ENCODE measurements at regions not wholly inside any gene's neighbourhood (a gene's known extent, or its start where the extent isn't known, plus 50 kb on each side); places are given as distances from the start of the nearest gene placed in this dataset.

- Mint-ChIP-seq H3K27me3 (peaks cover 0 to 7% (median under 1%) of the 10 kb centered on the region in 5 donors), H3K4me1 (no peaks in the 10 kb centered on the region), H3K36me3 (no peaks in the 10 kb centered on the region), H3K4me3 (no peak overlapping the region), H3K27ac (no peak overlapping the region), H3K9me3 (peaks cover 0 to 5% (median 0%) of the 10 kb centered on the region in 11 donors)
- H3K9me3 ChIP-seq (ENCODE audit: control insufficient read depth in 2 of 3, low read length in 3 of 3) = no peaks in the 10 kb centered on the region
- CTCF ChIA-PET = no interaction called here
- POLR2A ChIA-PET = no interaction called here
- ATAC-seq = no peak
- H3K27ac ChIP-seq (ENCODE audit: low read depth, low read length) = no peak overlapping the region
- intact Hi-C loops (cut with micrococcal nuclease) = no loop called here
- DNase-seq = no peak
- H3K4me3 ChIP-seq (ENCODE audit: low read length) = no peak overlapping the region
- H3K36me3 ChIP-seq (ENCODE audit: control insufficient read depth in 2 of 3, insufficient read depth in 3 of 3, low read length in 3 of 3) = no peaks in the 10 kb centered on the region
- no peaks in the 10 kb centered on the region for H3K27me3 ChIP-seq (ENCODE audit: control insufficient read depth in 2 of 2, insufficient read depth in 2 of 2, low read length in 2 of 2)
- no peaks in the 10 kb centered on the region for H3K4me1 ChIP-seq (ENCODE audit: control insufficient read depth in 2 of 2, insufficient read depth in 2 of 2, low read length in 2 of 2)
These were observed 612.6 kb downstream of the GALR1 start for GRCh38 chr18:77862066-77862757.

DNA sequence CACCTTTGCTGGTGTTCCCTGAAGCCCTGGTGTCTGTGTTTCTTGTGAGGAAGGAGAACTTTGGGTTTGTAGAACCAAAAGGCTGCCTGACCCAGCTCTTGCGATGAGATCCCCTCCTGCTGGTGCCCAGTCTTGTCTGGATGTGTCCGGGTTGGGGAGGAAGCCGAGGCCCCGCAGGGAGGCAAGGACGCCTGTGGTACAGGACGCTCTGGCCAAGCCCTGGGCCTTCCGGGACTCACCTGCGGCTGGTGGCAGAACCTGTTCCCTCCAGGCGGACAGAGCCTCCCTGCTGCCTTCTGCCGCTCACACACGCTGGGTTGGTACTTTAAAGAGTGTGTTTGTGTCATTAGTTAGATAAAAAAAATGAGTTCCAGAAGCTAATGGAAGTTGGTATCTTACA, 616.2 kb downstream of the GALR1 start:
- Mint-ChIP-seq H3K27ac (no peak overlapping the region), H3K27me3 (peaks cover 0 to 21% (median 5%) of the 10 kb centered on the region in 5 donors), H3K4me1 (peaks cover 0 to 2% (median 0%) of the 10 kb centered on the region in 7 donors), H3K9me3 (peaks cover 0 to 7% (median 0%) of the 10 kb centered on the region in 11 donors), H3K36me3 (no peaks in the 10 kb centered on the region), H3K4me3 (no peak overlapping the region)
- POLR2A ChIA-PET = no interaction called here
- Histone ChIP-seq H3K27me3 (ENCODE audit: control insufficient read depth in 2 of 2, insufficient read depth in 2 of 2, low read length in 2 of 2) (no peaks in the 10 kb centered on the region), H3K9me3 (ENCODE audit: control insufficient read depth in 2 of 3, low read length in 3 of 3) (no peaks in the 10 kb centered on the region), H3K36me3 (ENCODE audit: control insufficient read depth in 2 of 3, insufficient read depth in 3 of 3, low read length in 3 of 3) (no peaks in the 10 kb centered on the region), H3K4me3 (ENCODE audit: low read length) (no peak overlapping the region), H3K4me1 (ENCODE audit: control insufficient read depth in 2 of 2, insufficient read depth in 2 of 2, low read length in 2 of 2) (no peaks in the 10 kb centered on the region), H3K27ac (ENCODE audit: low read depth, low read length) (no peak overlapping the region)
- DNase-seq (no peak), ATAC-seq (no peak)
- CTCF ChIA-PET = no interaction called here
- intact Hi-C loops (cut with micrococcal nuclease) = no loop called here

DNA sequence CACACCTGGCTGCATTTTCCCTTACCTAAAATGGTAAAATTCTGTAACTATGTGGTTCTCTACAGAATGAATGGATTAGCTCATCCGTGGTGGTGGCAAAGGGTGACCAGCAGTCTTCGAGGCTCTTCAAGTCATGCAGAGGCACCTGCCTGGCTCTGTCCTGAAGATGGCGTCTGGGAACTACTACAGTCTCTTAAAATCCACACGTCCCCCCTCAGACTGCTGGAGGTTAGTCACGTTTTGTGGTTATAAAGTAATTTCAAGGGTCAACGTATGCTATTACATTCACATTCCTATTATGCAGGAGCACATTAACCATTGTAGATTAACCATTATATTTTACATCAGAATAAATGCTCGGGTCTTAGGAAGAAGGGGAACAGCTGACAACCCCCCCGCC, 616.7 kb downstream of the GALR1 start:
- Histone ChIP-seq H3K27me3 (ENCODE audit: control insufficient read depth in 2 of 2, insufficient read depth in 2 of 2, low read length in 2 of 2) (no peaks in the 10 kb centered on the region), H3K27ac (ENCODE audit: low read depth, low read length) (no peak overlapping the region), H3K36me3 (ENCODE audit: control insufficient read depth in 2 of 3, insufficient read depth in 3 of 3, low read length in 3 of 3) (no peaks in the 10 kb centered on the region), H3K9me3 (ENCODE audit: control insufficient read depth in 2 of 3, low read length in 3 of 3) (no peaks in the 10 kb centered on the region), H3K4me1 (ENCODE audit: control insufficient read depth in 2 of 2, insufficient read depth in 2 of 2, low read length in 2 of 2) (no peaks in the 10 kb centered on the region), H3K4me3 (ENCODE audit: low read length) (no peak overlapping the region)
- ChIA-PET POLR2A (no interaction called here), CTCF (no interaction called here)
- H3K27me3 Mint-ChIP-seq = peaks cover 0 to 25% (median 7%) of the 10 kb centered on the region in 5 donors
- no peaks in the 10 kb centered on the region for H3K36me3 Mint-ChIP-seq
- H3K9me3 Mint-ChIP-seq = peaks cover 0 to 7% (median 0%) of the 10 kb centered on the region in 11 donors
- DNase-seq (no peak), ATAC-seq (no peak)
- no peak overlapping the region for H3K27ac Mint-ChIP-seq
- H3K4me3 Mint-ChIP-seq = no peak overlapping the region
- H3K4me1 Mint-ChIP-seq = peaks cover 0 to 2% (median 0%) of the 10 kb centered on the region in 7 donors
- intact Hi-C loops (cut with micrococcal nuclease) = no loop called here

DNA sequence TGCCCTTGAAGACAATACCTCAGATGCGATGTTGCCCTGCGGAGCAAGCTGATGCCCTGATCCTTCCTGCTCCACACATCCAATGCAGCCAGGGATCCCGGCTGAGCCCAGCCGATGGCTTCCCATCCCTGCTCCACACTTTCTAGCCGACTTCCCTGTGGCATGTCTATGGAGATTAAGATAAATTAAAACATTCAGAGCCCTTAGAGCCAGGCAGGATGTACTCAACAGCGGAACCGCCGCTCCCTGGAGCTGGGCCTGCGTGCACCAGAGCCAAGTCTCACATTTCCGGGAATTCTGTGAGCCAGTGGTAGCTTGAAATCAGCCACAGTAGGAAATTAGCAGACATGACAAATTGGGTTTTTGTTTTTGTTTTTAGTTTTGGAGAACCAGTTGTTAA, 620.6 kb downstream of the GALR1 start:
- ATAC-seq (no peak), DNase-seq (no peak)
- Mint-ChIP-seq H3K36me3 (no peaks in the 10 kb centered on the region), H3K27me3 (peaks cover 0 to 47% (median 9%) of the 10 kb centered on the region in 5 donors), H3K4me1 (peaks cover 0 to 2% (median 0%) of the 10 kb centered on the region in 7 donors), H3K4me3 (no peak overlapping the region), H3K27ac (no peak overlapping the region), H3K9me3 (peaks cover 0 to 2% (median 0%) of the 10 kb centered on the region in 11 donors)
- Histone ChIP-seq H3K27me3 (ENCODE audit: control insufficient read depth in 2 of 2, insufficient read depth in 2 of 2, low read length in 2 of 2) (no peaks in the 10 kb centered on the region), H3K9me3 (ENCODE audit: control insufficient read depth in 2 of 3, low read length in 3 of 3) (no peaks in the 10 kb centered on the region), H3K4me1 (ENCODE audit: control insufficient read depth in 2 of 2, insufficient read depth in 2 of 2, low read length in 2 of 2) (no peaks in the 10 kb centered on the region), H3K27ac (ENCODE audit: low read depth, low read length) (no peak overlapping the region), H3K4me3 (ENCODE audit: low read length) (no peak overlapping the region), H3K36me3 (ENCODE audit: control insufficient read depth in 2 of 3, insufficient read depth in 3 of 3, low read length in 3 of 3) (no peaks in the 10 kb centered on the region)
- intact Hi-C loops (cut with micrococcal nuclease) = no loop called here
- ChIA-PET CTCF (no interaction called here), POLR2A (no interaction called here)

DNA sequence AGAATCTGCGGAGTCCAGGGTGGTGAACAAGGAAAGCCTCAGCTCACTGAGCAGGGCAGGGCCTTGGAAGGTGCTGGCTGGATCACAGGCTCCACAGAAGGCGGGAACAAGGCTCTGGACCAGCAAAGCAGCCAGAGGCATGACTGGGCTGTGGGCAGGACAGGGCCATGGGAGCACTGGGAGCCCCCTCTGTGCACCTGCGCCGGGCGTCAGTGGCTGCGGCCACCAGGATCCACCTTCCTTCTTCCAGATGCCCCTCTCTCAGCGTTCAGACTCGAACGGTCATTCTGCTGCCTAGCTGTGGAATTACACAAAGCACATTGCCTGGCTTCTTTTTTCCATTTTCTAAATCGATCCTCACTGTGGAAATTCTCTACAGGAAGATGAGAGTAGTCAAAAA, 621.2 kb downstream of the GALR1 start:
- Mint-ChIP-seq H3K4me1 (peaks cover 0 to 2% (median 0%) of the 10 kb centered on the region in 7 donors), H3K27ac (no peak overlapping the region), H3K36me3 (no peaks in the 10 kb centered on the region), H3K27me3 (peaks cover 0 to 51% (median 11%) of the 10 kb centered on the region in 5 donors), H3K4me3 (no peak overlapping the region), H3K9me3 (peaks cover 0 to 2% (median 0%) of the 10 kb centered on the region in 11 donors)
- intact Hi-C loops (cut with micrococcal nuclease) = no loop called here
- ChIA-PET CTCF (no interaction called here), POLR2A (no interaction called here)
- Histone ChIP-seq H3K27ac (ENCODE audit: low read depth, low read length) (no peak overlapping the region), H3K9me3 (ENCODE audit: control insufficient read depth in 2 of 3, low read length in 3 of 3) (no peaks in the 10 kb centered on the region), H3K27me3 (ENCODE audit: control insufficient read depth in 2 of 2, insufficient read depth in 2 of 2, low read length in 2 of 2) (no peaks in the 10 kb centered on the region), H3K36me3 (ENCODE audit: control insufficient read depth in 2 of 3, insufficient read depth in 3 of 3, low read length in 3 of 3) (no peaks in the 10 kb centered on the region), H3K4me3 (ENCODE audit: low read length) (no peak overlapping the region), H3K4me1 (ENCODE audit: control insufficient read depth in 2 of 2, insufficient read depth in 2 of 2, low read length in 2 of 2) (no peaks in the 10 kb centered on the region)
- ATAC-seq (no peak), DNase-seq (no peak)

DNA sequence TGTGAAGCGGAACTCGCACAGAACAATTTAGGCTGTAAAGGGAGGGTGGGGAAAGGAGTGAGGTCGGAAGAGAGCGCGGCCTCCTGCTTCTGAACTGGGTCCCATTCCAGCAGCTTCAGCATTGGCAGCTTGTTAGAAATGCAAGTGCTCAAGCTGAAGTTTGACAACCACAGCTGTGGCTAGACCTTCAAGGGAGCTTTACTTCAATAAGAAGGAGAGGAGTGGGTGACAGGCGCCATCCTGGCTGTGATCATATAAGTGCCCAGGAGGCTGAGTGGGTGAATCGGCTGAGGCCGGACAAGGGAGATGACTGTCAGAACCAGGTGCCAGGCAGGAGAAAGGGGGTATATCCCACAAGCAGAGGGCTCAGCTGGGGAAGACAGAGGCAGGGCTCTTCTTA, 622.5 kb downstream of the GALR1 start:
- Mint-ChIP-seq H3K36me3 (no peaks in the 10 kb centered on the region), H3K4me1 (peaks cover 0 to 2% (median 0%) of the 10 kb centered on the region in 7 donors), H3K27ac (no peak overlapping the region), H3K4me3 (no peak overlapping the region), H3K27me3 (peaks cover 0 to 55% (median 11%) of the 10 kb centered on the region in 5 donors), H3K9me3 (peaks cover 0 to 2% (median 0%) of the 10 kb centered on the region in 11 donors)
- H3K27ac ChIP-seq (ENCODE audit: low read depth, low read length) = no peak overlapping the region
- ATAC-seq (no peak), DNase-seq (no peak)
- intact Hi-C loops (cut with micrococcal nuclease) = no loop called here
- H3K4me1 ChIP-seq (ENCODE audit: control insufficient read depth in 2 of 2, insufficient read depth in 2 of 2, low read length in 2 of 2) = no peaks in the 10 kb centered on the region
- no peaks in the 10 kb centered on the region for H3K27me3 ChIP-seq (ENCODE audit: control insufficient read depth in 2 of 2, insufficient read depth in 2 of 2, low read length in 2 of 2)
- H3K36me3 ChIP-seq (ENCODE audit: control insufficient read depth in 2 of 3, insufficient read depth in 3 of 3, low read length in 3 of 3) = no peaks in the 10 kb centered on the region
- CTCF ChIA-PET = no interaction called here
- H3K9me3 ChIP-seq (ENCODE audit: control insufficient read depth in 2 of 3, low read length in 3 of 3) = no peaks in the 10 kb centered on the region
- no peak overlapping the region for H3K4me3 ChIP-seq (ENCODE audit: low read length)
- POLR2A ChIA-PET = no interaction called here

DNA sequence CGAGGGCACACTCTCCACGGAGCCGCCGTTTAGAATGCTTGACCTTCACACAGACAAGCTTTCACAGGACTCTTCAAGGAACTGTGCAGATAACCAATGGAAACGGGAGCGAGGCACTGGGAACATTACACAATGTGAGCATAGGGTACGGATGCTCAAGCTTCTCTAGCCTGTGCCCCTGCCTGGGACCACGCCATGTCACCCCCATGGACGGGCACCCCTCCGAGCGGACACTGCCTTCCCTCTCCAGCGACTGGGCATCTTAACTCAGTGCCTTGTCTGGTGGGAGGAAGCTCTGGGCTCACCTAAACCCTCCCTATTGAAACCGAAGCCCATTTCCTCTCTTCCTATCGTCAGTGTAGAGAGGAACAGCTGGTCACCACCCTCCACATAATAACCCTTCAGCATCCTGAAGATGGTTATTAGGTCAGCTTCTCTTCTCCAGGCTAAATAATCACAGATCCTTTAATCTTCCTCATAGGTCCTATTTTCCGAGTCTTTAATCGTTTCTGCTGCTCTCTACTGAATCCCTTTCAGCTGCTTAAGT, 626.7 kb downstream of the GALR1 start:
- DNase-seq (no peak), ATAC-seq (no peak)
- Mint-ChIP-seq H3K4me3 (no peak overlapping the region), H3K27me3 (peaks cover 0 to 34% (median 8%) of the 10 kb centered on the region in 5 donors), H3K36me3 (no peaks in the 10 kb centered on the region), H3K4me1 (peaks cover 0 to 2% (median 0%) of the 10 kb centered on the region in 7 donors), H3K27ac (no peak overlapping the region), H3K9me3 (no peaks in the 10 kb centered on the region)
- Histone ChIP-seq H3K4me3 (ENCODE audit: low read length) (no peak overlapping the region), H3K9me3 (ENCODE audit: control insufficient read depth in 2 of 3, low read length in 3 of 3) (no peaks in the 10 kb centered on the region), H3K27ac (ENCODE audit: low read depth, low read length) (no peak overlapping the region), H3K4me1 (ENCODE audit: control insufficient read depth in 2 of 2, insufficient read depth in 2 of 2, low read length in 2 of 2) (no peaks in the 10 kb centered on the region), H3K36me3 (ENCODE audit: control insufficient read depth in 2 of 3, insufficient read depth in 3 of 3, low read length in 3 of 3) (no peaks in the 10 kb centered on the region), H3K27me3 (ENCODE audit: control insufficient read depth in 2 of 2, insufficient read depth in 2 of 2, low read length in 2 of 2) (no peaks in the 10 kb centered on the region)
- POLR2A ChIA-PET = no interaction called here
- CTCF ChIA-PET = interaction anchor here (1.3 kb wide), 1 partner anchor 25 kb away, joined by 3 read pairs; no protein-coding TSS in a partner anchor
- intact Hi-C loops (cut with micrococcal nuclease) = no loop called here
